ENCODE measurements at regions not wholly inside any gene's neighbourhood (a gene's known extent, or its start where the extent isn't known, plus 50 kb on each side); places are given as distances from the start of the nearest gene placed in this dataset.

- TF ChIP-seq CTCF (IDR thresholded peaks at IDR 0.05 in 4 of 5, conservative IDR thresholded peaks at IDR 0.05 in 1 of 5) (no peak), POLR2A (IDR thresholded peaks at IDR 0.05) (no peak)
These were observed 129.3 kb upstream of the MLN start for GRCh38 chr6:33933101-33933500.
